ENCODE measurements at regions not wholly inside any gene's neighbourhood (a gene's known extent, or its start where the extent isn't known, plus 50 kb on each side); places are given as distances from the start of the nearest gene placed in this dataset.

GRCh38 chr11:45517171-45517770 is 148.2 kb downstream of the CHST1 start:
- DNase-seq, result no peak

- no peak for DNase-seq
Measured at GRCh38 chr11:45513821-45514340, 151.5 kb downstream of the CHST1 start.

- no peak for DNase-seq
Measured at GRCh38 chr11:45512471-45513148, 152.8 kb downstream of the CHST1 start.

- DNase-seq, result no peak
Measured at GRCh38 chr11:45511566-45511965, 153.9 kb downstream of the CHST1 start.

GRCh38 chr11:45507916-45508315 is 157.5 kb downstream of the CHST1 start:
- DNase-seq, result no peak

GRCh38 chr11:45503311-45503710 is 162.1 kb downstream of the CHST1 start:
- no peak for DNase-seq

- no peak for DNase-seq
Measured at GRCh38 chr11:45502226-45502545, 163.2 kb downstream of the CHST1 start.

GRCh38 chr11:45501392-45502225 is 163.8 kb downstream of the CHST1 start:
- no peak for DNase-seq

- no peak for DNase-seq
Measured at GRCh38 chr11:45500451-45500850, 165.0 kb downstream of the CHST1 start.

- DNase-seq, result no peak
Measured at GRCh38 chr11:45494738-45495137, 170.7 kb downstream of the CHST1 start.

GRCh38 chr11:45489281-45489905 is 176.0 kb downstream of the CHST1 start:
- no peak for DNase-seq

- no peak for DNase-seq
Measured at GRCh38 chr11:45486461-45486860, 179.0 kb downstream of the CHST1 start.

GRCh38 chr11:45485070-45485707 is 180.2 kb downstream of the CHST1 start:
- no peak for DNase-seq

- DNase-seq, result no peak
Measured at GRCh38 chr11:45484326-45484883, 181.0 kb downstream of the CHST1 start.

- DNase-seq, result no peak
Measured at GRCh38 chr11:45483416-45483815, 182.0 kb downstream of the CHST1 start.

GRCh38 chr11:45482331-45482730 is 183.1 kb downstream of the CHST1 start:
- DNase-seq, result no peak

GRCh38 chr11:45481026-45481425 is 184.4 kb downstream of the CHST1 start:
- no peak for DNase-seq

- no peak for DNase-seq
Measured at GRCh38 chr11:45477588-45477987, 187.8 kb downstream of the CHST1 start.

- DNase-seq, result no peak
Measured at GRCh38 chr11:45476126-45476525, 189.3 kb downstream of the CHST1 start.

GRCh38 chr11:45475173-45475572 is 189.0 kb upstream of the SYT13 start:
- no peak for DNase-seq

- no peak for DNase-seq
Measured at GRCh38 chr11:45473341-45473895, 187.3 kb upstream of the SYT13 start.

- no peak for DNase-seq
Measured at GRCh38 chr11:45472716-45473317, 186.7 kb upstream of the SYT13 start.

All from NCI-H1048 (cell line).